Loucy (cell line): ENCODE measurements at regions not wholly inside any gene's neighbourhood (a gene's known extent, or its start where the extent isn't known, plus 50 kb on each side); places are given as distances from the start of the nearest gene placed in this dataset.

Source experiments
- H2AFZ ChIP-seq: fragments of 200-600 bp; sonication (generic); 2 replicates; pipeline ENCODE4 v1.6.0; 2016; ENCODE audit warnings: antibody characterized with exemption, mild to moderate bottlenecking, low read length, moderate library complexity
- H3F3A ChIP-seq: fragments of 200-600 bp; 2 replicates; pipeline ENCODE4 v1.6.0; 2016; ENCODE audit warnings: antibody characterized with exemption, low read depth, mild to moderate bottlenecking
- H3K27me3 ChIP-seq: fragments of 200-600 bp; sonication (generic); 2 replicates; pipeline ENCODE4 v1.6.1; 2014; ENCODE audit warnings: low read length, mild to moderate bottlenecking; ENCODE audit not compliant: insufficient read depth, poor library complexity, severe bottlenecking
- H3K36me3 ChIP-seq: fragments of 200-600 bp; sonication (generic); 2 replicates; pipeline ENCODE4 v1.6.1; 2016; ENCODE audit warnings: low read length; ENCODE audit not compliant: insufficient read depth
- H3K4me1 ChIP-seq: fragments of 200-600 bp; sonication (generic); 2 replicates; pipeline ENCODE4 v1.5.1; 2014; ENCODE audit warnings: low read length, mild to moderate bottlenecking; ENCODE audit not compliant: insufficient read depth, poor library complexity, severe bottlenecking
- H3K4me2 ChIP-seq: fragments of 200-600 bp; sonication (generic); 2 replicates; pipeline ENCODE4 v1.6.0; 2014; ENCODE audit warnings: antibody characterized with exemption, low read length, low read depth, mild to moderate bottlenecking; ENCODE audit not compliant: poor library complexity, severe bottlenecking
- H3K4me3 ChIP-seq: fragments of 200-600 bp; sonication (generic); 2 replicates; pipeline ENCODE4 v1.5.1; 2014; ENCODE audit warnings: low read length, mild to moderate bottlenecking, mixed read lengths; ENCODE audit not compliant: poor library complexity, severe bottlenecking
- H3K79me2 ChIP-seq: fragments of 200-600 bp; sonication (generic); 2 replicates; pipeline ENCODE4 v1.6.1; 2014; ENCODE audit warnings: low read length; ENCODE audit not compliant: insufficient read depth
- H3K9ac ChIP-seq: fragments of 200-600 bp; sonication (generic); 2 replicates; pipeline ENCODE4 v1.6.0; 2014; ENCODE audit warnings: mild to moderate bottlenecking, low read depth, low read length, moderate library complexity; ENCODE audit not compliant: poor library complexity, severe bottlenecking
- H3K9me2 ChIP-seq: fragments of 200-600 bp; sonication (generic); replicated peaks from 2 replicates; pipeline ENCODE4 v1.6.1; 2016; ENCODE audit warnings: low read depth, low read length, mixed read lengths
- H3K9me3 ChIP-seq: fragments of 200-600 bp; sonication (generic); 2 replicates; pipeline ENCODE4 v1.6.1; 2014; ENCODE audit warnings: mild to moderate bottlenecking, antibody characterized with exemption, low read length, low read depth; ENCODE audit not compliant: insufficient read depth
- H4K20me1 ChIP-seq: fragments of 200-600 bp; sonication (generic); 2 replicates; pipeline ENCODE4 v1.6.0; 2014; ENCODE audit warnings: antibody characterized with exemption, low read length, mild to moderate bottlenecking; ENCODE audit not compliant: insufficient read depth, poor library complexity, severe bottlenecking
- EZH2phosphoT487 ChIP-seq: fragments of 200-600 bp; IDR thresholded peaks from 2 replicates; pipeline ENCODE4 v1.6.1; 2018; ENCODE audit warnings: antibody characterized with exemption, mild to moderate bottlenecking, moderate library complexity, borderline replicate concordance
- TF ChIP-seq, protein P1 (sequence below): fragments of 200-600 bp; sonication (generic); conservative IDR thresholded peaks from 2 replicates; pipeline ENCODE4 v1.5.1; 2014; ENCODE audit warnings: mild to moderate bottlenecking, antibody characterized with exemption, low read length

DNA sequence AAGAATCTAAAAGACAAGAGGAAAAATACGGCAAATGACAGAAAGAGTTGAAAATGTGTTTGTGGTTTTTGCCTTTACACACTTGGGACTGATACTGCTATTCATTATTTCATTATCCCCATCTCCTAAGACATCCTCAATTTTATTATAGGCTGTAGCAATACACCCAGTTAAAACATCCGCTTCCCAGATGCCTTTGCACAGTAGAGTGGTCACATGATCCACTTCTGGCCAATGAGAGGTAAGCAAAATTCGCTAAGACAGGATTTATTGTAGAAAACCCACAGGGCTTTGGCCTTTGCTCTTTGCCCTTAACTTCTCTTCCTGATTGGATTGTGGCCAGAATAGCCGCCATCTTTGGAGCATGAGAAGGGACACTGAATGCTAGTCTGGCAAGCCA lies 53.2 kb upstream of the BOC start:
- no peaks in the 10 kb centered on the region for H3K79me2 ChIP-seq
- no peak overlapping the region for H3K4me3 ChIP-seq
- H3K4me1 ChIP-seq, result no peaks in the 10 kb centered on the region
- H3K36me3 ChIP-seq, result no peaks in the 10 kb centered on the region
- no peak overlapping the region for H2AFZ ChIP-seq
- TF ChIP-seq, protein P1, sequence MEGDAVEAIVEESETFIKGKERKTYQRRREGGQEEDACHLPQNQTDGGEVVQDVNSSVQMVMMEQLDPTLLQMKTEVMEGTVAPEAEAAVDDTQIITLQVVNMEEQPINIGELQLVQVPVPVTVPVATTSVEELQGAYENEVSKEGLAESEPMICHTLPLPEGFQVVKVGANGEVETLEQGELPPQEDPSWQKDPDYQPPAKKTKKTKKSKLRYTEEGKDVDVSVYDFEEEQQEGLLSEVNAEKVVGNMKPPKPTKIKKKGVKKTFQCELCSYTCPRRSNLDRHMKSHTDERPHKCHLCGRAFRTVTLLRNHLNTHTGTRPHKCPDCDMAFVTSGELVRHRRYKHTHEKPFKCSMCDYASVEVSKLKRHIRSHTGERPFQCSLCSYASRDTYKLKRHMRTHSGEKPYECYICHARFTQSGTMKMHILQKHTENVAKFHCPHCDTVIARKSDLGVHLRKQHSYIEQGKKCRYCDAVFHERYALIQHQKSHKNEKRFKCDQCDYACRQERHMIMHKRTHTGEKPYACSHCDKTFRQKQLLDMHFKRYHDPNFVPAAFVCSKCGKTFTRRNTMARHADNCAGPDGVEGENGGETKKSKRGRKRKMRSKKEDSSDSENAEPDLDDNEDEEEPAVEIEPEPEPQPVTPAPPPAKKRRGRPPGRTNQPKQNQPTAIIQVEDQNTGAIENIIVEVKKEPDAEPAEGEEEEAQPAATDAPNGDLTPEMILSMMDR, result no peak
- no peak for TF ChIP-seq EZH2phosphoT487
- H3K4me2 ChIP-seq, result no peak overlapping the region
- no peaks in the 10 kb centered on the region for H3K9me2 ChIP-seq
- no peak overlapping the region for H3K9ac ChIP-seq
- H3F3A ChIP-seq, result no peaks in the 10 kb centered on the region
- H4K20me1 ChIP-seq, result no peaks in the 10 kb centered on the region
- H3K9me3 ChIP-seq, result no peaks in the 10 kb centered on the region
- H3K27me3 ChIP-seq, result no peaks in the 10 kb centered on the region
